Uterus (tissue), 2 donors: ENCODE measurements at regions not wholly inside any gene's neighbourhood (a gene's known extent, or its start where the extent isn't known, plus 50 kb on each side); places are given as distances from the start of the nearest gene placed in this dataset.

Experiments
- CTCF ChIP-seq, 4 experiments: fragments of 200-600 bp in 2 of 4; fragments of 450-650 bp in 2 of 4; sonication (generic) in 2 of 4; IDR thresholded peaks; one replicate each; pipeline ENCODE4 v1.5.1; 2016 to 2019; ENCODE audit warnings: antibody characterized with exemption in 4 of 4, mild to moderate bottlenecking in 2 of 4, moderate library complexity in 1 of 4
- POLR2A ChIP-seq, 2 donors: fragments of 450-650 bp; IDR thresholded peaks; one replicate each; pipeline ENCODE4 v1.6.1; 2016; ENCODE audit warnings: antibody characterized with exemption in 2 of 2, mild to moderate bottlenecking in 1 of 2, moderate library complexity in 1 of 2

GRCh38 chr14:81971911-81972310 lies 438.3 kb upstream of the SEL1L start:
- TF ChIP-seq POLR2A (IDR thresholded peaks at IDR 0.05) (no peak), CTCF (IDR thresholded peaks at IDR 0.05) (no peak)
